GM19043 (cell line): ENCODE measurements at regions not wholly inside any gene's neighbourhood (a gene's known extent, or its start where the extent isn't known, plus 50 kb on each side); places are given as distances from the start of the nearest gene placed in this dataset.

Experiments used
- ATAC-seq: cut with Tn5 transposase; IDR thresholded peaks from one replicate; pipeline ENCODE4 v1.9.1; 2021; ENCODE audit warnings: low read depth; ENCODE audit not compliant: unreplicated experiment

DNA sequence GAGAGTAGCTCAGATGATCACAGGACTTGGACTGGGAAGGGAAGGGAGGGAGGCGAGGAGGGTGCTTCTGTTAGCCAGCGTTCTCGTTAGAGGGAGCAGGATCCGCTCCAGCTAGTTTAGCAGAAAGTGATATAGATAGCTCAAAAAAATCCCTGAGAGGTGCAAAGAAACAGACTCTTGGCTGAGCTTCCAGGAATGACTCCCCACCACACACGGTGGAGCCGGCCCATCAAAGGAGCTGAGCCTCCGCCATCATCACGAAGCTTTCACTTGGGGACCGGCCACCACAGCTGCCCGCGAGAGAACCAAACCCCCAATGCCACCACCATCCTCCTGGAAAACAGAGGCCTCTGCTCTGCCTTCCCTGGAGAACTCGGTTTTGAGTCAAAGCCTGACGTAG is 124.6 kb upstream of the BCL2L14 start:
- no peak for ATAC-seq

DNA sequence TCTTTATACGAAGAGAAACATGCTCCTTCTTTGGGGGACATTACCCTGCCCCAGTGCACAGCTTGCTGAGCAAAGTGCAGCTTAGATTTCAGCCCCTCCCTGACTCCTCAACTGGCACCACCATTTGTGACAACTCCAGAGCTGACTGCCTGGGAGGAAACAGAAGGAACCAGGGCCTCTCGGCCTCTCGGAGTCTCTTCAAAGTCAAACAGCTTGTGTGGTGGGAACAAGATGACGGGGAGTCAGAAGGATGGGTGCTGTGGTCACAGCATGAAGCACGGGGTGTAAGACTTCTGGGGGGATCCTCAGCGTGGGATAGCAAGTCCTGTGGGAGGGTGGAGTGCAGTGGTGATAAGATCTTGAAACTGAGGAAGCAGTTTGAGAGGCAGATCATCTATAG is 123.5 kb upstream of the BCL2L14 start:
- no peak for ATAC-seq

GRCh38 chr12:11949738-11950411 is 120.9 kb upstream of the BCL2L14 start:
- ATAC-seq: no peak

- no peak for ATAC-seq
These were observed 119.5 kb upstream of the BCL2L14 start for GRCh38 chr12:11951209-11951608.

- ATAC-seq: no peak
These were observed 117.2 kb upstream of the BCL2L14 start for GRCh38 chr12:11953523-11953922.

DNA sequence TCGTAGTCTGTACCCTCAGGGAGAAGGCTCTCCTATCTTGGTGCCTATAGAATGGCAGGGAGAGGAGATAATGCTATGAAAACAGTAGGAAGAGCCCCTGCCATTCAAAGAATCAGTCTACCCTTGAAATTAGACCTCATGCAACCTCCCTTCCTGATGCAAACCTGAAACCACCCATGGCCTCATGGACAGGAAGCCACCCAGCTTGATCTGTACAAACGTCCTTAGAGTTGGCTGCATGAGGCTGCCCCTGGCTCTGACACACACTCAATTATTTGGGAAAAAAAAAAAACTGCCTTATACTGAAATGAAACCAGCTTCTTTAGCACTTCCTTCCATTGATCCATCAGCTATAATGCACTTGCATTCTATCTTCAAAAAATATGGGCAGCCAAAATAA is 116.6 kb upstream of the BCL2L14 start:
- no peak for ATAC-seq

DNA sequence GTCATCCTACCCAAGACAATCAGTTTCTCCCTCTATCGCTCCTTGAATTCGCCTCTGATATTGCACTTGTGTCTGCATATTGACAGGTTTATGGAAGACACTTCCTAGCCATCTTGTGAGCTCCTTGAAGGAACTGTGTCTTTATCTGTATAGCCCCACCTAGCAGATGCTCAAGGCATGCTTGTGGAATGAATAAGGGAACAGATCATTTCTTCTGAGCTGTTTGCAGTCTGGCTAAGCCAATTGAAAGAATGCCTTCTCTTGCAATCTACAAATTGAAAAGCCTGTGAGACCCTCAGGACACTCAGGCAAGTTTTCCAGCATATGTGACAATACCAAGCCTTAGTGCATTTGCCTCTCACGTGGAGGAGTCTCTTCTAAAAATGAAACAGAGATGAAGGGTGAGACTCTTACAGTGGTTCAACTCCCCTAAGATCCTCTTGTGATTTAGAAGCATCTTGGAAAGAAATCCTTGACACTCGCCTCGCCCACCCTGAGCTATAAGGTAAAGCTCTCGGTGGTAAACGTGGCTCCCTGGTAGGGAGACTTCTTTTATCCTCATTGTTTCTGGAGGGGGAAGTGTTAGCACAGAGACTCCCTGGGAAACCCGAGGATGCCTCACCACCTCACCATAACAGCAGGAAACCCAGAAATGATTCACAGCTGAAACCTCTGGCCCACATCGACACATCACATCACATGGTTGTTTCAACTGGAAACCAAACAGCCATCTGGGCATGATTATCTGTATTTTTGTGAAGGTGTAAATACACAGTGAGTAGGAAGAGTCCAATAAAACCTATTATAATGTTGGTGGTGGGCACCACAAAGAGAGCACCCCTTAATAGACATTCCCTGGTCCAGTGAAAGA is 112.3 kb upstream of the BCL2L14 start:
- no peak for ATAC-seq

- no peak for ATAC-seq
These were observed 111.5 kb upstream of the BCL2L14 start for GRCh38 chr12:11959117-11959823.

GRCh38 chr12:11960646-11961045 is 110.1 kb upstream of the BCL2L14 start:
- no peak for ATAC-seq

DNA sequence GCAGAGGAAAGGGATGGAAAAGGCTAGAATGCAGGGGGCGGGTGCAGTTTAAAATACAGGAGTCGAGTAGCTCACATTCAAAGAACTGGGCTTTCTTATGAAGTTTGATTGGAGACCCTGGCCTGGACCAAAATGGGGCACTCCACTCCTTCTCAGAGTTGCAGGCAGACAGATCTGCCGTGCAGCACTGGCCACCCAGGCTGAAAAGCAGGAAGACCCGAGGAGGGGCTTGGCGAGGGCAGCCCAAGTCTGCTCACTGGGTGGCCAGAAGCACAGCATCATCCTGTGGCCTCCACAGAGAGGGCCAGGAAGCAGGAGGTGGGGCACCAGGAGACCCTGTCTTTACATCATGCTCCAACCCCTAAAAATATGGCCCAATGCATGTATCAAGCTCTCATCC is 109.1 kb upstream of the BCL2L14 start:
- no peak for ATAC-seq

DNA sequence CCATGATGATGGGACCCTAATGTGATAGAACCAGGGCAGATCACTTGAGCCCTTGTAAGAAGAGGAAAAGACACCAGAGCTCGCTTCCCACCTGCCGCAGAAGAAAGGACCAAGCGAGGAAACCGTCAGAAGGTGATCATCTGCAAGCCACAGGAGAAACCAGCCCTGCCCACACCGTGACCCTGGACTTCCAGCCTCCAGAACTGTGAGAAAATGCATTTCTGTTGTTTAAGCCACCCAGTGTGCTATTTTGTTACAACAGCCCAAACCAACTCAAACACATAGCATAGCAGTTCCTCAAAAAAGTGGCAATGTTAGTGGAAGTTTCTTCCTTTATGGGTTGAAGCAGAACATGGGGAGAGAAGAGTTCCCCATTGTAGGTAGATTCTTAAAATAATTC is 107.9 kb upstream of the BCL2L14 start:
- ATAC-seq: no peak

GRCh38 chr12:11963841-11964471 is 106.8 kb upstream of the BCL2L14 start:
- ATAC-seq: no peak

GRCh38 chr12:11965258-11965910 is 105.4 kb upstream of the BCL2L14 start:
- no peak for ATAC-seq

- ATAC-seq: no peak
These were observed 103.2 kb upstream of the BCL2L14 start for GRCh38 chr12:11967376-11968047.

DNA sequence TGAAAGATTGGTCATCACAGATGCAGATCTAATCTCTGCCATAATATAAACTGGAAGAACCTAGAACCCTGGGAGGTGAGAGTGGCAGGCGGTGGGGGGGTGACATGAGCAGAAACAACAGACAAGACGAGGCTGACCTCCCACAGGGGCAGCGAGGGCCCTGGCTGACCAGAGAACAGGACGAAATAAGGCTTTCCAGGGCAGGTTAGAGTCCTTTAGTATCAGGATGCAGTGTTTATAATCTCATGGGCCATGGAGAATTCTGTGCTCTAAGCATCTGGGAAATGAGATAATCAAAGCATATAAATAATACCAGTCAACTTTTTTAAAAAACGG is 102.7 kb upstream of the BCL2L14 start:
- no peak for ATAC-seq

DNA sequence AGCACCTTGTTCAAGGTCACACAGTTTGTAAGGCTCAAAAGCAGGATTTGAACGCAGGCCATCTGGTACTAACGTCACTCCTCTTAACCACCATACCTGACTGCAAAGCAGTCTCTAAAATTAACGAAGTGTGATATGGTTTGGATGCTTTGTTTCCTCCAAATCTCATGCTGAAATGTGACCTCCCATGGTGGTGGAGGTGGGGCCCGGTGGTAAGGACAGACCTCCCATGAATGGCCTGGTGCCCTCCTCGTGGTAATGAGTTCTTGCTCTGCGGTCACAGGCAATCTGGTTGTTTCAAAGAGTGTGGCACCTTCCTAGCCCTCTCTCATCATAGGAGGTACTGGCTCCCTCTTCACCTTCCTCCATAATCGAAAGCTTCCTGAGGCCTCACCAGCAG is 102.2 kb upstream of the BCL2L14 start:
- no peak for ATAC-seq

GRCh38 chr12:11969437-11970154 is 101.1 kb upstream of the BCL2L14 start:
- ATAC-seq: peak; percentile 92

DNA sequence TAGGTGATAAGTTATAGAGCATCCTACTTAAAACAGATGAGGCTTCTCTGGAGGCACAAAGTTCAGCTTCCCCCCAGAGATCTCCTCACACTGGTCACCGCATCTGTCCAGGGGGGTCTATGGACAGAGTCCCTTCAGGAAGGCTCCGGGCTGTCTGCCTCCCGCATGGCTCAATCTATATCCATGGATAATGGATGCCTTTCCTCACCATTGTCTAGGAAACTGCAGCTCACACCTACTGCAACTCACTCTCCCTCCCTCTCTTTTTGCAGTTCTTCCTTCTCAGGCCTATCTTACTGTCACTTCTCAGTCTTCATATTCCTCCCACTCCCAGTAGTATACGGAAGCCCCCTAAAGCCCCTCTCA is 100.6 kb upstream of the BCL2L14 start:
- ATAC-seq: no peak

DNA sequence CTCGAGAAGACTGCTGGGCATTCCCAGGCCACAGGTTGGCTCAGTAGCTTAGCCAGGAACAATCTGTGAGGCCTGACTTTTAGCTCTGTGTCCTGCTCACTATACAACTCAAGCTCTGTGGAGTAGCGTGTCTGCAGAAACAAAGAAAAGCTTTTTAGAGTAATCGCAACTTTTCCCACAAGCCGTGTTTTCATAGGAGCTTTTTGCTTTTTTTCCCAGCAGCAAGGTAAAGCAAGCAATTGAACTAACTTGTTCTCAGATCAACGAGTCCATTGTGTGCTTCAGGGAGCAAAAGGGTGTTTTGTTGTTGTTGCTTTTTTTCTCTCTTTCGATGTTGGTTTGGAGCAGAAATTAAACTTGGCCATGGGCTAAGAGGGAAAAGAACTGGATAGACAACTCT is 97.3 kb upstream of the BCL2L14 start:
- no peak for ATAC-seq

DNA sequence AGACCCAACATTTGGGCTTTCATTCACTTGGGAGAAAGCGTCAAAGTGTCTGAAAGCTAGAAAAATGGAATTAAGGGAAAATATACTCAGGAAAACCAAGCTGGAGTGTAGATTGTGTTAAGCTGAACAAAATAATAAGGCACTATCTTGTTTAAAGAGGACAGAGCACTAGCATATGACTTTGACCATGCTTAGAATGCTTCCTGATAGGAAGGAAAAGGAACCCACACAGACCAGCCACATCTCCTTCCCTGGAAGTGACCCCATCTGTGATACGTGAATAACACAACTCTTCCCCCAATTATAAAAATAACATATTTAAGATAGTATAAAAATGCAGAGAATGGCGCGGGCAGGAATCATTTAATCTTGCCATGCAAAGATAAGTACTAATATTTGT is 94.7 kb upstream of the BCL2L14 start:
- no peak for ATAC-seq
